ENCODE measurements at regions not wholly inside any gene's neighbourhood (a gene's known extent, or its start where the extent isn't known, plus 50 kb on each side); places are given as distances from the start of the nearest gene placed in this dataset.

DNA sequence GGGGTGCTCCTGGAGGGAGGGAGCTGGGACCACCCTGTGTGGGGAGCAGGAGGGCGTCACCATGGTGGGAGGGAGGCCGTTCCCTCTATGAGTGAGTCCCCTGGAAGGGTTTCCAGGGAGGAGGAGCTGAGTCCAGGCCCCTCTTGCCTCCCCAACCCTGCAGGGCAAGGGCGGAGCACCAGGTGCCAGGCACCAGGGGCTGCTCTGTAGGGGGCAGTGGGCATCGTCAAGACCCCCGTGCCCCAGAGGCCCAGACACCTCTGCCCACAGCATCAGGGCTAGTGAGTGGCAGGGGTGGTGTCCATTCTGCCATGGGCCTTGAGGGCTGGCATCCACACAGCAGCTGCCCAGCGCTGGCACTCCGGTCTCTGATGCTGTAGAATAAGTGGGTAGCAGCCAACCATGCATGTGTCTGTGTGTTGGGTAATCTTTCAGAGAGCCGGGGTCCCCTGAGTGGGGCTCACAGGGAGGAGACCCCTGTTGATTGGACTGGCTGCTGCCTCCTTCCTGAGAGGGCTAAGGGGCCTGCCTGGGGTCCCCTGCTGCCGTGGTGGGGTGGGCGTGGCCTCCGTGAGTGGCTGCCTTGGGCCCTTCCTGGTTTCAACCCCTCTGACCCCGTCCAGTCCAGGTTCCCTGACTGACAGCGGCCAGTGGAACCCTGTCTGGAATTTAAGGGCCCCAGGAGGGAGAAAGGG, 72.7 kb upstream of the RNU6ATAC start:
- Histone ChIP-seq H3K27ac (ENCODE audit: low read length) (no peak overlapping the region), H3K9me3 (ENCODE audit: control insufficient read depth in 1 of 2, low read length in 2 of 2) (no peaks in the 10 kb centered on the region), H3K4me1 (ENCODE audit: control insufficient read depth in 1 of 2, insufficient read depth in 2 of 2, low read length in 2 of 2) (no peaks in the 10 kb centered on the region), H3K4me3 (ENCODE audit: low read depth in 1 of 2, low read length in 2 of 2) (no peak overlapping the region), H3K36me3 (ENCODE audit: control insufficient read depth in 1 of 2, insufficient read depth in 2 of 2, low read length in 2 of 2) (no peaks in the 10 kb centered on the region), H3K27me3 (ENCODE audit: low read depth, low read length) (peaks cover 10% of the 10 kb centered on the region)

DNA sequence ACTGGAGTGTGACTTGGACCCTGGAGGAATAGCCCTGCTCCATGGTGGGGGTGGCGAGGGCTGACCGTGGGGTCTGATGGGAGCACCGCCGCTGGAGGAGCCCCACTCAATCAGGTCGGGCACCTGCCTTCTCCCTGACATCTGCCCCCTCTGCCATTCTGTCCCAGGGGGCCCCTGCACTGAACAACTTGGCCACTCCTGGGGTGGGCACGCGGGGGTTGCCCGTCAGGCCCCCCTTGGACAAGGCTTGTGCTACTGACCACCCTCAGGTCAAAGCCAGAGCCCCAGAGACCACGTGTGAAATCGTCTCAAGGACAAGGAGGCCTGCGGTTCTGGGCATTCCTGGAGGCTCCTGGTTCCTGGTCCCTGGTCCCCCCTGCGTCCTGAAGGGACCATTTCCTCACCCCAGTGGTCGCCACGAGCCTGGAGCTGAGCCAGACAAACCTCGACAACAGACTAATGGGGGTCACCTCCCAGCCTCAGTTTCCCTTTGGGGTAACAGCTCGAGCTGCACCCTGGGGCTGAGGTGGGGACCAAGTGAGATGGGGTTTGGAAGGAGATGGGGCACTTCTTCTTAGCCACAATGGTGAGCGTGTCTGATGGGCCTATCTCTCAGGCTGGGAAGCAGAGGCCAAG, 73.4 kb upstream of the RNU6ATAC start:
- H3K4me1 ChIP-seq (ENCODE audit: control insufficient read depth in 1 of 2, insufficient read depth in 2 of 2, low read length in 2 of 2), result no peaks in the 10 kb centered on the region
- H3K36me3 ChIP-seq (ENCODE audit: control insufficient read depth in 1 of 2, insufficient read depth in 2 of 2, low read length in 2 of 2), result no peaks in the 10 kb centered on the region
- H3K27ac ChIP-seq (ENCODE audit: low read length), result no peak overlapping the region
- no peak overlapping the region for H3K4me3 ChIP-seq (ENCODE audit: low read depth in 1 of 2, low read length in 2 of 2)
- H3K9me3 ChIP-seq (ENCODE audit: control insufficient read depth in 1 of 2, low read length in 2 of 2), result no peaks in the 10 kb centered on the region
- peaks cover 10% of the 10 kb centered on the region for H3K27me3 ChIP-seq (ENCODE audit: low read depth, low read length)

DNA sequence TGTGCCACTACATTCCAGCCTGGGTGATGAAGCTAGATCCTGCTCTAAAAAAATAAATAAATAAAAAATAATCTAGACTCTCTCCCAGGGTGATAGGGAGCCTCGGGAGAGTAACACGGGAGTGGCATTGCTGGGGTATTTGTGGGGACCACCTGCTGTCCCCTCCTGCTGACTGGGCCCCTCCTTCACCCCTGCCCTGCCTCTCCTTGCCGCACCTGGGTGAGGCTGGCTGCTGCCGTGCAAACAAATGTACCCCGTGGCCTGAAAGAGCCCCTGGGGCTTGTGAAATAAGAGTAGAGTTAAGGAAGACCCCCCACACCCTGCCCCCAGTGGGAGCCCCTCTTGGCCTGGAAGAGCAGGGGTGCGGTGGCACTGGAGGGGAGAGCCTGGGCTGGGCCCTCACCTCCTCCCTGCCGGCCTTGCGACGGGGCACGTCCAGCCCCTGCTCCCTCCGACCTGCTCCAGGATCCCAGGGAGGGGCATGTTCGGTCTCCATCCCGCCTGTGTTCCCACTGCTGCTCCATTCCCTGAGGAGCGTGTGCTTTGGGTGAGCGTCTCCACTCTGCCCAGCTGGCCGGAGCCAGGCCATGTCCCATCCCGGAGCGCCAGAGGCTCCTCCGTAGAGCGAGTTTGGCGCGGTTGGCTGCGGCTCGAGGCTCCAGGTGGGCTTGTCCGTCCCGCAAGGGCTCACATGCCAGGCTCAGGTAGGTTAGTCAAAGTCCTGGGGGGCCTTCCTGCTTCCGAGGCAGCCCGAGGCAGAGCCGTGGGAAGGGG, 75.0 kb upstream of the RNU6ATAC start:
- H3K27me3 ChIP-seq (ENCODE audit: low read depth, low read length), result peaks cover 10% of the 10 kb centered on the region
- peaks cover 0 to 5% of the 10 kb centered on the region in 2 donors for H3K4me1 ChIP-seq (ENCODE audit: control insufficient read depth in 1 of 2, insufficient read depth in 2 of 2, low read length in 2 of 2)
- H3K4me3 ChIP-seq (ENCODE audit: low read depth in 1 of 2, low read length in 2 of 2), result no peak overlapping the region

DNA sequence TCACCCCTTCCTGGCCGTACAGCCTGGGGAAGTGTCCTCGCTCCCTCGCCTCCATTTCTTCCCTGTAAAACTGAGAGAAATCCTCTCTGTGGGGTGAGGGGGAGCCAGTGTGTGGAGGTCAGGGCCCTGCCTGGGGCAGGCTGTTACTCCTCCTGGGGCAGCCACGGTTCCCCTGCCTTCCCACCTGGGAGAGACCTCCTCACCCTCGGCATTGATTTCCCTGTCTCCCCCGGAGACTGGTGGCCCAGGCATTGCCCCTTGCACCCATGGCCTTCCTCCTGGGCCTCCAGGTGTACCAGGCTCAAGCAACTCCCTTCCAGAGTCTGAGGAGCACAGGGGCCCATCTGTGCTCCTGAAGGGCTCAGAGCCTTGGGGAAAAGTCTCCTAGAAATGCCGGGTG, 75.6 kb upstream of the RNU6ATAC start:
- Histone ChIP-seq H3K4me1 (ENCODE audit: control insufficient read depth in 1 of 2, insufficient read depth in 2 of 2, low read length in 2 of 2) (peaks cover 0 to 5% of the 10 kb centered on the region in 2 donors), H3K27ac (ENCODE audit: low read length) (no peak overlapping the region), H3K27me3 (ENCODE audit: low read depth, low read length) (peaks cover 10% of the 10 kb centered on the region), H3K4me3 (ENCODE audit: low read depth in 1 of 2, low read length in 2 of 2) (no peak overlapping the region), H3K36me3 (ENCODE audit: control insufficient read depth in 1 of 2, insufficient read depth in 2 of 2, low read length in 2 of 2) (no peaks in the 10 kb centered on the region), H3K9me3 (ENCODE audit: control insufficient read depth in 1 of 2, low read length in 2 of 2) (no peaks in the 10 kb centered on the region)

More for the DNA sequence above, 75.0 kb upstream of the RNU6ATAC start:
- Histone ChIP-seq H3K27ac (ENCODE audit: low read length) (no peak overlapping the region), H3K9me3 (ENCODE audit: control insufficient read depth in 1 of 2, low read length in 2 of 2) (no peaks in the 10 kb centered on the region), H3K36me3 (ENCODE audit: control insufficient read depth in 1 of 2, insufficient read depth in 2 of 2, low read length in 2 of 2) (no peaks in the 10 kb centered on the region)

DNA sequence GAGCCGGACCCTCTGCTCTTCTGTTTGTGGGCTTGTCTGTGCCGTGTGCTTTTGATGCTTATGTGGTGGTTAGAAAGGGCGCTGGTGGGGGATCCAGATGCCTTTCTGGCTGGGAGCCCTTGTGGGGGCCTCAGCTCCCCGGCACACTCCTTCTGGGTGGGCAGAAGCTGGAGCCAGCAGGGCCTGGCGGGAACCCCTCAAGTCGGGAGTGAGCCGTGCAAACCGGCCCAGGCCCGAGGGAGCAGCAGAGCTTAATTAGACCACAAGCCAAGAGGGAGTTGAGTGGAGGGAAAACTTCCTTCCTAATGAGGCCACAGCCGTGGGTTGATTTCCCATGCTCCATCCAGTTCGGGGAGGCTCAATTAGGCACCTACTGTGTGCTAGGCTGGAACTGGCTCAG, 76.0 kb upstream of the RNU6ATAC start:
- Histone ChIP-seq H3K9me3 (ENCODE audit: control insufficient read depth in 1 of 2, low read length in 2 of 2) (no peaks in the 10 kb centered on the region), H3K4me3 (ENCODE audit: low read depth in 1 of 2, low read length in 2 of 2) (no peak overlapping the region), H3K4me1 (ENCODE audit: control insufficient read depth in 1 of 2, insufficient read depth in 2 of 2, low read length in 2 of 2) (peaks cover 0 to 5% of the 10 kb centered on the region in 2 donors), H3K27ac (ENCODE audit: low read length) (no peak overlapping the region), H3K36me3 (ENCODE audit: control insufficient read depth in 1 of 2, insufficient read depth in 2 of 2, low read length in 2 of 2) (no peaks in the 10 kb centered on the region), H3K27me3 (ENCODE audit: low read depth, low read length) (peaks cover 10% of the 10 kb centered on the region)

DNA sequence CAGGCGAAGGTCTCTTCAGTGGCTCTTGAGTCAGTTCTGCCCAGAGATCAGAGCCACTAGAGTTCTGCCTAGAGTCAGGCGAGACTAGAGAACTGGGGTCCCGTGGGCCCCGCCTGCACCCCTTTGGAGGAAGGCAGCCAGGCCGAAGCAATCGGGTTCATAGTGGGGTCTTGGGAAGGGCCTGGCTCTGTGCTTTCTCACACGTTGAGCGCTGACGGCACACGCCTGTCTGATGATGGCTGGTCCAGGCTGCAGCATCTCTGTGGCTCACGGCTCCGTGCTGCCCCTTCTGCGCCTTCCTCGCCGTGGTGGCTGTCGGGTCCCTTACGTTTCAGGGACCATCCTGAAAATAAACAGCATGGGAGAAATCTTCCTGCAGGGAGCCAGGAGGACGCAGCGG, 78.3 kb upstream of the RNU6ATAC start:
- H3K4me1 ChIP-seq (ENCODE audit: control insufficient read depth in 1 of 2, insufficient read depth in 2 of 2, low read length in 2 of 2), result peaks cover 0 to 5% of the 10 kb centered on the region in 2 donors
- no peaks in the 10 kb centered on the region for H3K36me3 ChIP-seq (ENCODE audit: control insufficient read depth in 1 of 2, insufficient read depth in 2 of 2, low read length in 2 of 2)
- H3K27ac ChIP-seq (ENCODE audit: low read length), result no peak overlapping the region
- H3K9me3 ChIP-seq (ENCODE audit: control insufficient read depth in 1 of 2, low read length in 2 of 2), result no peaks in the 10 kb centered on the region
- H3K27me3 ChIP-seq (ENCODE audit: low read depth, low read length), result peaks cover 10% of the 10 kb centered on the region
- no peak overlapping the region for H3K4me3 ChIP-seq (ENCODE audit: low read depth in 1 of 2, low read length in 2 of 2)

DNA sequence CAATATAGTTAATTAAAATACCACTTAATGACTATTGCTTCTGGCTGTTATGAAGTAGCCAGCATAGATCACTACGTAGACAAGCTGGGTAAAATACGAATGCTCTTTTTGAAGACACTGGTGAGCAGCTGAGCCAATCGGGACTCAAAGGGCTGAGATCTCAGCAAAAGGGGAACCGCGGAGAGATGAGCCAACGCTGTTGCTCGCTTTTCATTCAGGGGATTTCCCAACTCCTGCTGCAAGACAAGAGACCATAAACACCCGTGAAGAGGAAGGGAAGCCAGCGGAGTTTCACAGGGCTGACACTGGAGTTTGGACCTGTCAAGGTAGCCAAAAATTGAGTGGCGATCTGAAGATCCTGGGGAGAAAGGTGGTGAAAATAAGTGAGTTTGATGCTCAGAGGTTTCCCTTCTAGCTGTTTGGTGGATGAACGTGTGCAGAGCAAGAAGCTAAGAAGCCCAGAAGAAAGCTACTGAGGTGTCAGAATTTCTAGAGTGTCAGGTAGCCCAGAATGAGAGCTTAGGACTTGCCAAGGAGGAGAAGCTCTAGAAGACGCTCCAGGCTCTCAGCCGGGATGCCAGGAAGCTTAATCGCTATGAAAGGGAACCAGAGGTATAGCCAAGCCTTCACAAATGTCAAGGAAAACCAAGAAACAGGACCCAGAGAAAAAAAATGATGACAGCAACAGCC, 79.6 kb upstream of the RNU6ATAC start:
- H3K27me3 ChIP-seq (ENCODE audit: low read depth, low read length), result peaks cover 10% of the 10 kb centered on the region
- H3K4me3 ChIP-seq (ENCODE audit: low read depth in 1 of 2, low read length in 2 of 2), result no peak overlapping the region
- no peaks in the 10 kb centered on the region for H3K36me3 ChIP-seq (ENCODE audit: control insufficient read depth in 1 of 2, insufficient read depth in 2 of 2, low read length in 2 of 2)
- H3K9me3 ChIP-seq (ENCODE audit: control insufficient read depth in 1 of 2, low read length in 2 of 2), result peaks cover 5 to 11% of the 10 kb centered on the region in 2 donors
- H3K27ac ChIP-seq (ENCODE audit: low read length), result no peak overlapping the region
- peaks cover 0 to 5% of the 10 kb centered on the region in 2 donors for H3K4me1 ChIP-seq (ENCODE audit: control insufficient read depth in 1 of 2, insufficient read depth in 2 of 2, low read length in 2 of 2)

DNA sequence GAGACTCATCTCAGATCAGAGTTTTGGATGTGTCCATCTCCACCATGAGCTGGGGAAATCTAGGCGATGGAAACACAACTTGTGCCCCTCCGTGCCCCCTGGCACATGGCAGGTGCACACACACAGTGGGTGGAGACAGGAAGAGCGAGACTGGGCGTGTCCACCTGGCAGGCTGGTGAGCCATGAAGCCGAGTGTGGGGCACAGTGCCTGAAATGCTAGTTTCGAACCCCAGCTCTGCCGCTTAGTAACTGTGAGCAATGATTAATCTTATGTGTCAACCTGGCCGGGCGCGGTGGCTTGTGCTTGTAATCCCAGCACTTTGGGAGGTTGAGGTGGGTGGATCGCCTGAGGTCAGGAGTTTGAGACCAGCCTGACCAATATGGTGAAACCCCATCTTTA, 80.8 kb upstream of the RNU6ATAC start:
- Histone ChIP-seq H3K4me3 (ENCODE audit: low read depth in 1 of 2, low read length in 2 of 2) (no peak overlapping the region), H3K27ac (ENCODE audit: low read length) (no peak overlapping the region), H3K4me1 (ENCODE audit: control insufficient read depth in 1 of 2, insufficient read depth in 2 of 2, low read length in 2 of 2) (peaks cover 0 to 5% of the 10 kb centered on the region in 2 donors), H3K9me3 (ENCODE audit: control insufficient read depth in 1 of 2, low read length in 2 of 2) (peaks cover 7 to 11% of the 10 kb centered on the region in 2 donors), H3K27me3 (ENCODE audit: low read depth, low read length) (peaks cover 7% of the 10 kb centered on the region), H3K36me3 (ENCODE audit: control insufficient read depth in 1 of 2, insufficient read depth in 2 of 2, low read length in 2 of 2) (no peaks in the 10 kb centered on the region)

DNA sequence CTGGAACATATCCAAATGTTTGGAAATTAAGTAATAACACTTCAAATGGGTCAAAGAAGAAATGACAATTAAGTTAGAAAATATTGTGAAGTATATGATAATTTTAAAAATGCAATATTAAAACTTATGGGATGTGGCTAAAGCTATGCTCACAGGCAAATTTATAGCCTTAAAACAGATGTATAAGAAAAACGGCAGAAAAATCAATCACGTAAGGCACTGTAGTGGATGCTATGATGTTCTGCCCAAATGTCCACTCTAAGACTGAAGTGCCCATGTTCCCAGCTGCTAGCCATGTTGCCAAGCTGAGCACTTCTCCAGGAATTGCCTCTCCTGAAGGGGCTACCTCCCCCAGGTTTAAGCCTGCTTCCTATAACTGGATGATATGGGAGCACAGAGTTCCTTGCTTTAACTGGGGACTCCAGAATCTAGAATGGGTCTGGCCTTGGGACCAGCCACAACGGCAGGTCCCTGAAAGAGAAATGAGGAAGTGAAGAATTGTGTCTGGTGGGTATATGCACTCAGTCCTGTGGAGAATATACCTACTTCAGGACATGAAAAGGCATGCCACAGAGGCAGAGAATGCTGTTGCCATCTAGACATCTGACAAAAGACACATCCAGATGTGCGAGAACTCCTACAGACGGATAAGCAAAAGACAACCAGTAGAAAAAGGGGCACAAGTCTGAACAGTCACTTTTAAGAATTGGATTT, 78.2 kb upstream of the RXRA start:
- Histone ChIP-seq H3K36me3 (ENCODE audit: control insufficient read depth in 1 of 2, insufficient read depth in 2 of 2, low read length in 2 of 2) (no peaks in the 10 kb centered on the region), H3K9me3 (ENCODE audit: control insufficient read depth in 1 of 2, low read length in 2 of 2) (peaks cover 7 to 11% of the 10 kb centered on the region in 2 donors), H3K27ac (ENCODE audit: low read length) (no peak overlapping the region), H3K4me3 (ENCODE audit: low read depth in 1 of 2, low read length in 2 of 2) (peak overlapping the region in 1 of 2 donors; percentile 39), H3K4me1 (ENCODE audit: control insufficient read depth in 1 of 2, insufficient read depth in 2 of 2, low read length in 2 of 2) (peaks cover 0 to 5% of the 10 kb centered on the region in 2 donors), H3K27me3 (ENCODE audit: low read depth, low read length) (no peaks in the 10 kb centered on the region)

DNA sequence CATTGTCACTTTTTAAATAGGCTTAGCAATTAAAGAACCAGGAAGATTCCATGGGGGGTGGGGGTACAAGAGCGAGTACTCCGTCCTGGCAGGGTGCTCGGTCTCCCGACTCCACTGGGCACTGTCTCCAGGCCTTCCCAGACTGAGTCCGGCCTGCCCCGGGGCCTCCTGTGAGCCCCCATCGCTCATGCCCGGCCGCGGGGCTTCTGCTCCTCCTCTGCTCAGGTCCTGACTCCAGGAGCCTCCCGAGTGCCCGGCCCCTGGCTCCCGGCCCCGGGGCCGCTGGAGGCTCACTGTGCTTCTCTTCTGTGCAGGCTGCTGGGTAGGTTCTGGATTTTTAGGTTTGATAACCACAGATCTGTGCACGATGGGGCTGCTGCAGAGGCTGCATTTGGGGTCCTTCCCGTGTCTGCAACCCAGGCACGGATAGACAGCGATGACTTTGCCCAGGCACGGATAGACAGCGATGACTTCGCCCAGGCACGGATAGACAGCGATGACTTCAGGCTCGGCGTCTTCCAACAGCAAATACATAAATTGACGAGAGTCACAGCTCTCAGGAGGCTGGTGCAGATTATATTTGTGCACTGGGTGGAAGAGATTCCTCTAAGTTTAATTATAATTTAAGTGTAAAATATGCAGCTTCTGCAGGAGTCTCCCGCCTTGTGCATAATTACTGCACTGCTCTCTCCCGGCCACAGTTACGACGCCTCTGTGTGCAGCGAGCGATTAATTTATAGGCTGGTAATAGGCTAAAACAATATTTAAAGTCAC, 74.8 kb upstream of the RXRA start:
- Histone ChIP-seq H3K36me3 (ENCODE audit: control insufficient read depth in 1 of 2, insufficient read depth in 2 of 2, low read length in 2 of 2) (no peaks in the 10 kb centered on the region), H3K9me3 (ENCODE audit: control insufficient read depth in 1 of 2, low read length in 2 of 2) (peaks cover 7 to 11% of the 10 kb centered on the region in 2 donors), H3K4me3 (ENCODE audit: low read depth in 1 of 2, low read length in 2 of 2) (no peak overlapping the region), H3K4me1 (ENCODE audit: control insufficient read depth in 1 of 2, insufficient read depth in 2 of 2, low read length in 2 of 2) (no peaks in the 10 kb centered on the region), H3K27ac (ENCODE audit: low read length) (no peak overlapping the region), H3K27me3 (ENCODE audit: low read depth, low read length) (no peaks in the 10 kb centered on the region)

Measured in muscle layer of duodenum (tissue), 2 donors.